Testis (tissue), 2 donors: ENCODE measurements at regions not wholly inside any gene's neighbourhood (a gene's known extent, or its start where the extent isn't known, plus 50 kb on each side); places are given as distances from the start of the nearest gene placed in this dataset.

Experiments
- DNase-seq: peaks from one replicate; pipeline ENCODE4 v3.0.0-alpha.2; 2019
- H3K27ac ChIP-seq, 2 donors: fragments of 200-600 bp; sonication (generic); one replicate each; pipeline ENCODE4 v1.5.1; 2019
- H3K27me3 ChIP-seq: fragments of 200-600 bp; sonication (generic); one replicate; pipeline ENCODE4 v1.5.1; 2019
- H3K36me3 ChIP-seq: fragments of 200-600 bp; sonication (generic); one replicate; pipeline ENCODE4 v1.5.1; 2017; ENCODE audit warnings: low read depth; ENCODE audit errors: missing control alignments
- H3K4me1 ChIP-seq: fragments of 200-600 bp; sonication (generic); one replicate; pipeline ENCODE4 v1.5.1; 2019
- H3K4me3 ChIP-seq, 2 donors: fragments of 200-600 bp; sonication (generic); one replicate each; pipeline ENCODE4 v1.5.1; 2017 to 2019
- H3K9me3 ChIP-seq: fragments of 200-600 bp; sonication (generic); one replicate; pipeline ENCODE4 v1.5.1; 2017
- CTCF ChIP-seq, 3 experiments: fragments of 450-650 bp in 2 of 3; fragments of 200-600 bp in 1 of 3; sonication (generic) in 1 of 3; IDR thresholded peaks; one replicate each; pipeline ENCODE4 v1.5.1; 2016 to 2019; ENCODE audit warnings: antibody characterized with exemption in 3 of 3, mild to moderate bottlenecking in 2 of 3, moderate library complexity in 1 of 3
- POLR2A ChIP-seq: fragments of 450-650 bp; IDR thresholded peaks from one replicate; pipeline ENCODE4 v1.6.1; 2017; ENCODE audit warnings: antibody characterized with exemption, mild to moderate bottlenecking, moderate library complexity
- WGBS, 2 donors: methylation state at CpG; one replicate each; pipeline ENCODE4 v1.1.5; 2018; 5-methylcytosine and 5-hydroxymethylcytosine counted together
- intact Hi-C: fragments of 100-400 bp; cut with DNase I; formaldehyde crosslinking; loops from one replicate; pipeline ENCODE4 v1.15.1; 2023; ENCODE audit warnings: low total_unique reads

- no peaks in the 10 kb centered on the region for H3K27me3 ChIP-seq
- TF ChIP-seq CTCF (IDR thresholded peaks at IDR 0.05) (no peak), POLR2A (no peak)
- 93 to 97% methylated on average over 5 of the region's 5 CpGs for WGBS, 2 donors
- DNase-seq, result no peak
- H3K4me3 ChIP-seq, result no peak overlapping the region
- H3K4me1 ChIP-seq, result no peaks in the 10 kb centered on the region
- no peaks in the 10 kb centered on the region for H3K36me3 ChIP-seq
- H3K9me3 ChIP-seq, result no peaks in the 10 kb centered on the region
- no peak overlapping the region for H3K27ac ChIP-seq
- intact Hi-C loops, result no loop called here
These were observed 489.7 kb upstream of the RGS18 start for GRCh38 chr1:191668525-191668924.

GRCh38 chr1:191669629-191670028 is 488.6 kb upstream of the RGS18 start:
- Histone ChIP-seq H3K4me1 (no peaks in the 10 kb centered on the region), H3K27ac (no peak overlapping the region), H3K27me3 (no peaks in the 10 kb centered on the region), H3K36me3 (no peaks in the 10 kb centered on the region), H3K4me3 (no peak overlapping the region), H3K9me3 (no peaks in the 10 kb centered on the region)
- TF ChIP-seq CTCF (IDR thresholded peaks at IDR 0.05) (no peak), POLR2A (no peak)
- no peak for DNase-seq
- intact Hi-C loops, result no loop called here
- WGBS, 2 donors, result 86 to 87% methylated on average over 2 of the region's 2 CpGs

GRCh38 chr1:191671236-191671635 is 487.0 kb upstream of the RGS18 start:
- 97% methylated on average over 2 of the region's 2 CpGs for WGBS, 2 donors
- DNase-seq, result no peak
- Histone ChIP-seq H3K27ac (no peak overlapping the region), H3K36me3 (no peaks in the 10 kb centered on the region), H3K4me3 (no peak overlapping the region), H3K9me3 (no peaks in the 10 kb centered on the region), H3K27me3 (no peaks in the 10 kb centered on the region), H3K4me1 (no peaks in the 10 kb centered on the region)
- TF ChIP-seq CTCF (IDR thresholded peaks at IDR 0.05) (no peak), POLR2A (no peak)
- intact Hi-C loops, result no loop called here

- intact Hi-C loops, result no loop called here
- WGBS, 2 donors, result 9 to 16% methylated on average over 1 of the region's 1 CpG
- Histone ChIP-seq H3K4me3 (no peak overlapping the region), H3K36me3 (no peaks in the 10 kb centered on the region), H3K9me3 (no peaks in the 10 kb centered on the region), H3K4me1 (no peaks in the 10 kb centered on the region), H3K27me3 (no peaks in the 10 kb centered on the region), H3K27ac (no peak overlapping the region)
- TF ChIP-seq CTCF (IDR thresholded peaks at IDR 0.05), result no peak
- TF ChIP-seq POLR2A, result no peak
- no peak for DNase-seq
These were observed 483.6 kb upstream of the RGS18 start for GRCh38 chr1:191674626-191675179.
